ENCODE measurements at regions not wholly inside any gene's neighbourhood (a gene's known extent, or its start where the extent isn't known, plus 50 kb on each side); places are given as distances from the start of the nearest gene placed in this dataset.

GRCh38 chr3:160069986-160070385 is 81.4 kb downstream of the IL12A start:
- TF ChIP-seq CTCF (IDR thresholded peaks at IDR 0.05; ENCODE audit: low read depth, low read length, missing input control) (no peak), FOXA1 (IDR thresholded peaks at IDR 0.05) (no peak), EGR1 (IDR thresholded peaks at IDR 0.05; ENCODE audit: low read depth in 2 of 2) (no peak), RAD21 (IDR thresholded peaks at IDR 0.05) (no peak), MAX (IDR thresholded peaks at IDR 0.05) (no peak), SP1 (IDR thresholded peaks at IDR 0.05) (no peak)

Measured in liver (tissue), 3 donors.